H1 (cell line): ENCODE measurements at regions not wholly inside any gene's neighbourhood (a gene's known extent, or its start where the extent isn't known, plus 50 kb on each side); places are given as distances from the start of the nearest gene placed in this dataset.

ENCODE experiments used
- CTCF ChIA-PET: fragments of 300-600 bp; sonication (Branson Sonifier 250); formaldehyde crosslinking; loops from one replicate; lab custom pipeline; 2021; ENCODE audit not compliant: partially characterized antibody; lab: Charles Lee
- POLR2A ChIA-PET: fragments of 300-600 bp; sonication (Branson Sonifier 250); formaldehyde crosslinking; loops from one replicate; lab custom pipeline; 2021; ENCODE audit warnings: inconsistent platforms; ENCODE audit not compliant: partially characterized antibody; lab: Charles Lee
- DNase-seq, 2 experiments: peaks; one replicate each; pipeline versions ENCODE4 v3.0.0 to v3.0.0-alpha.2; 2010 to 2022; ENCODE audit warnings: low spot score in 2 of 2, low read depth in 1 of 2, mixed read lengths in 1 of 2
- FAIRE-seq: peaks from 2 replicates; lab custom pipeline; 2011; peaks lifted over from hg19 to GRCh38; lab: Jason Lieb, UNC
- H2AFZ ChIP-seq: 2 replicates; pipeline ENCODE4 v1.8.1; 2012; ENCODE audit warnings: low read length, inconsistent platforms
- H2AK5ac ChIP-seq: 2 replicates; pipeline ENCODE4 v1.6.1; 2013; ENCODE audit warnings: low read depth, low read length
- H2BK120ac ChIP-seq: replicated peaks from 2 replicates; pipeline ENCODE3; 2013; ENCODE audit warnings: low read depth, low read length, inconsistent platforms
- H2BK12ac ChIP-seq: 2 replicates; pipeline ENCODE4 v1.6.1; 2013; ENCODE audit warnings: low read depth, low read length
- H2BK15ac ChIP-seq: 2 replicates; pipeline ENCODE4 v1.6.1; 2013; ENCODE audit warnings: low read length
- H2BK20ac ChIP-seq: 2 replicates; pipeline ENCODE4 v1.6.1; 2013; ENCODE audit warnings: low read length
- H2BK5ac ChIP-seq: 2 replicates; pipeline ENCODE4 v1.6.1; 2013; ENCODE audit warnings: low read depth, low read length
- H3K14ac ChIP-seq: 2 replicates; pipeline ENCODE4 v1.6.1; 2013; ENCODE audit warnings: inconsistent platforms; ENCODE audit not compliant: insufficient read length
- H3K18ac ChIP-seq: 2 replicates; pipeline ENCODE4 v1.6.1; 2013; ENCODE audit warnings: low read length; ENCODE audit errors: extremely low read depth
- H3K23ac ChIP-seq: 2 replicates; pipeline ENCODE4 v1.6.1; 2013; ENCODE audit warnings: inconsistent platforms; ENCODE audit not compliant: insufficient read length
- H3K23me2 ChIP-seq: 2 replicates; pipeline ENCODE4 v1.6.1; 2013; ENCODE audit warnings: low read depth, low read length
- H3K27ac ChIP-seq: 2 replicates; pipeline ENCODE4 v1.6.1; 2011; ENCODE audit warnings: low read depth, low read length, inconsistent platforms
- H3K27me3 ChIP-seq, 4 experiments: replicated peaks in 1 of 4; 1 replicate in 1 of 4; 2 replicates in 3 of 4; pipeline versions ENCODE4 v1.6.1 to v1.8.1; 2011 to 2013; ENCODE audit warnings: low read length in 3 of 4, mild to moderate bottlenecking in 3 of 4, inconsistent platforms in 2 of 4, mixed read lengths in 2 of 4, moderate library complexity in 1 of 4; ENCODE audit not compliant: control insufficient read depth in 3 of 4, insufficient read depth in 3 of 4; ENCODE audit errors: extremely low read depth in 1 of 4
- H3K36me3 ChIP-seq, 4 experiments: 2 replicates each; pipeline versions ENCODE4 v1.6.1 to v1.8.1; 2011 to 2013; ENCODE audit warnings: mild to moderate bottlenecking in 4 of 4, low read length in 3 of 4, moderate library complexity in 2 of 4, control low read depth in 1 of 4, inconsistent platforms in 1 of 4; ENCODE audit not compliant: insufficient read depth in 4 of 4, control insufficient read depth in 2 of 4
- H3K4ac ChIP-seq: replicated peaks from 2 replicates; pipeline ENCODE3; 2013; ENCODE audit warnings: low read length, low read depth, mixed read lengths, inconsistent platforms; ENCODE audit not compliant: insufficient read length
- H3K4me1 ChIP-seq, 4 experiments: replicated peaks in 1 of 4; 1 replicate in 1 of 4; 2 replicates in 3 of 4; pipeline versions ENCODE4 v1.6.1 to v1.8.1; 2011 to 2013; ENCODE audit warnings: low read length in 3 of 4, inconsistent platforms in 2 of 4, mixed read lengths in 1 of 4; ENCODE audit not compliant: insufficient read depth in 4 of 4, control insufficient read depth in 3 of 4
- H3K4me2 ChIP-seq, 2 experiments: 2 replicates each; pipeline versions ENCODE4 v1.6.1 to v1.8.1; 2011 to 2013; ENCODE audit warnings: low read depth in 2 of 2, low read length in 2 of 2, control low read depth in 1 of 2, inconsistent platforms in 1 of 2, mild to moderate bottlenecking in 1 of 2; ENCODE audit not compliant: insufficient read depth in 1 of 2
- H3K4me3 ChIP-seq, 4 experiments: fragments of 200-600, 300-600 bp in 1 of 4; sonication (generic), shearing (Covaris generic), sonication (Bioruptor Twin) in 1 of 4; 2 replicates each; pipeline versions ENCODE4 v1.5.1 to v1.8.1; 2011 to 2016; ENCODE audit warnings: low read length in 4 of 4, low read depth in 3 of 4, control low read depth in 2 of 4, inconsistent platforms in 2 of 4, mild to moderate bottlenecking in 2 of 4, mixed read lengths in 1 of 4, moderate library complexity in 1 of 4; ENCODE audit not compliant: insufficient read depth in 2 of 4; ENCODE audit errors: extremely low read depth in 1 of 4
- H3K56ac ChIP-seq: replicated peaks from 2 replicates; pipeline ENCODE3; 2013; ENCODE audit warnings: low read depth, mild to moderate bottlenecking, mixed read lengths, low read length, inconsistent platforms; ENCODE audit not compliant: insufficient read length
- H3K79me1 ChIP-seq: 2 replicates; pipeline ENCODE4 v1.6.1; 2013; ENCODE audit warnings: low read depth, low read length, control low read depth
- H3K79me2 ChIP-seq, 2 experiments: 2 replicates each; pipeline versions ENCODE4 v1.6.1 to v1.8.1; 2012 to 2013; ENCODE audit warnings: low read length in 2 of 2, mild to moderate bottlenecking in 2 of 2, inconsistent platforms in 1 of 2; ENCODE audit not compliant: insufficient read depth in 2 of 2, control insufficient read depth in 1 of 2
- H3K9ac ChIP-seq, 4 experiments: replicated peaks in 1 of 4; 1 replicate in 1 of 4; 2 replicates in 3 of 4; pipeline versions ENCODE4 v1.6.1 to v1.8.1; 2011 to 2013; ENCODE audit warnings: low read depth in 3 of 4, low read length in 3 of 4, control low read depth in 2 of 4, mild to moderate bottlenecking in 2 of 4, moderate library complexity in 2 of 4, inconsistent platforms in 1 of 4; ENCODE audit errors: extremely low read depth in 1 of 4
- H3K9me3 ChIP-seq, 2 experiments: 2 replicates each; pipeline versions ENCODE4 v1.6.1 to v1.8.1; 2012 to 2013; ENCODE audit warnings: mild to moderate bottlenecking in 2 of 2, moderate library complexity in 2 of 2, control low read depth in 1 of 2, inconsistent platforms in 1 of 2, low read depth in 1 of 2, low read length in 1 of 2, mixed read lengths in 1 of 2; ENCODE audit not compliant: insufficient read depth in 2 of 2
- H4K20me1 ChIP-seq, 2 experiments: replicated peaks in 1 of 2; 2 replicates each; pipeline versions ENCODE3 to v1.8.1; 2011 to 2013; ENCODE audit warnings: inconsistent platforms in 2 of 2, low read length in 2 of 2, mild to moderate bottlenecking in 1 of 2; ENCODE audit not compliant: insufficient read depth in 2 of 2, control insufficient read depth in 1 of 2
- H4K5ac ChIP-seq: 2 replicates; pipeline ENCODE4 v1.6.1; 2013; ENCODE audit warnings: low read length, low read depth, mixed read lengths, inconsistent platforms; ENCODE audit not compliant: insufficient read length
- H4K8ac ChIP-seq: 2 replicates; pipeline ENCODE4 v1.8.0; 2013; ENCODE audit warnings: mild to moderate bottlenecking, moderate library complexity, low read length, inconsistent platforms; ENCODE audit not compliant: insufficient read depth; ENCODE audit errors: extremely low read depth
- H4K91ac ChIP-seq: replicated peaks from 2 replicates; pipeline ENCODE3; 2013; ENCODE audit warnings: low read length, mixed read lengths, inconsistent platforms; ENCODE audit not compliant: insufficient read length
- BRCA1 ChIP-seq: IDR thresholded peaks from 2 replicates; pipeline ENCODE4 v1.6.1; 2012; ENCODE audit warnings: low read depth, low read length, improper control_type of control experiment
- CBX5 ChIP-seq: fragments of 300-800, 300-1000 bp; sonication (generic); IDR thresholded peaks from 2 replicates; pipeline ENCODE4 v1.7.1; 2016; ENCODE audit warnings: antibody characterized with exemption, low read length, low read depth
- GABPA ChIP-seq: IDR thresholded peaks from 2 replicates; pipeline ENCODE4 v1.6.1; 2011; ENCODE audit warnings: mild to moderate bottlenecking, low read length, moderate library complexity, borderline replicate concordance; ENCODE audit not compliant: insufficient read depth
- POU5F1 ChIP-seq: IDR thresholded peaks from 2 replicates; pipeline ENCODE4 v1.6.1; 2011; ENCODE audit warnings: low read depth, mild to moderate bottlenecking, low read length, moderate library complexity
- RNF2 ChIP-seq: fragments of 200-900, 300-1000 bp; sonication (generic); IDR thresholded peaks from 2 replicates; pipeline ENCODE4 v1.7.1; 2016; ENCODE audit warnings: borderline replicate concordance, low read depth, mild to moderate bottlenecking, antibody characterized with exemption, low read length; ENCODE audit not compliant: poor library complexity, severe bottlenecking; ENCODE audit errors: missing control alignments
- RXRA ChIP-seq: IDR thresholded peaks from 2 replicates; pipeline ENCODE4 v1.6.1; 2011; ENCODE audit warnings: low read depth, mild to moderate bottlenecking, low read length, moderate library complexity; ENCODE audit not compliant: insufficient read depth
- SAP30 ChIP-seq: fragments of 300-600 bp; sonication (generic); IDR thresholded peaks from 2 replicates; pipeline ENCODE4 v1.7.1; 2012; ENCODE audit warnings: low read length, moderate library complexity, mild to moderate bottlenecking, inconsistent platforms; ENCODE audit not compliant: insufficient read depth, insufficient replicate concordance
- SIN3A ChIP-seq, 2 experiments: IDR thresholded peaks in 1 of 2; conservative IDR thresholded peaks in 1 of 2; 2 replicates each; pipeline ENCODE4 v1.6.1; 2011 to 2012; ENCODE audit warnings: low read length in 2 of 2, improper control_type of control experiment in 1 of 2, low read depth in 1 of 2, mild to moderate bottlenecking in 1 of 2
- TEAD4 ChIP-seq: IDR thresholded peaks from 2 replicates; pipeline ENCODE4 v1.6.1; 2012; ENCODE audit warnings: low read depth, low read length, inconsistent platforms, mixed read lengths
- WGBS, 2 experiments: shearing (Covaris generic) in 1 of 2; methylation state at CpG; one replicate each; pipeline versions ENCODE4 v1.1.6 to v1.1.7; 2013 to 2015; ENCODE audit warnings: low lambda C conversion rate in 2 of 2, mixed read lengths in 2 of 2, inconsistent platforms in 1 of 2, low coverage in 1 of 2, missing lambda C conversion rate in 1 of 2; ENCODE audit not compliant: insufficient replicate concordance in 2 of 2, insufficient coverage in 1 of 2, insufficient read length in 1 of 2; ENCODE audit errors: extremely low coverage in 1 of 2, missing lambda C conversion rate in 1 of 2; 5-methylcytosine and 5-hydroxymethylcytosine counted together

GRCh38 chr12:28967426-28967825 is 181.7 kb upstream of the FAR2 start:
- no peak for FAIRE-seq
- Histone ChIP-seq H4K8ac (no peak overlapping the region), H3K27me3 (no peaks in the 10 kb centered on the region), H3K23ac (no peak overlapping the region), H3K4me2 (no peak overlapping the region), H2AK5ac (no peak overlapping the region), H3K9me3 (no peaks in the 10 kb centered on the region), H3K18ac (no peak overlapping the region), H3K79me2 (no peaks in the 10 kb centered on the region), H2BK120ac (no peak overlapping the region), H3K56ac (no peak overlapping the region), H3K9ac (no peak overlapping the region), H2BK20ac (no peak overlapping the region), H3K27ac (no peak overlapping the region), H2BK15ac (no peak overlapping the region), H3K36me3 (no peaks in the 10 kb centered on the region), H3K4me3 (no peak overlapping the region), H3K4me1 (no peaks in the 10 kb centered on the region), H3K4ac (no peak overlapping the region), H3K23me2 (no peaks in the 10 kb centered on the region; the same call in 1 of the 2 replicates), H4K5ac (no peak overlapping the region), H3K14ac (no peak overlapping the region), H2BK12ac (no peak overlapping the region), H4K20me1 (no peaks in the 10 kb centered on the region), H2BK5ac (no peak overlapping the region), H4K91ac (no peak overlapping the region), H3K79me1 (no peaks in the 10 kb centered on the region), H2AFZ (no peak overlapping the region)
- CTCF ChIA-PET, result interaction anchor here (1.0 to 1.3 kb wide), 3 partner anchors 9 to 31 kb away, joined by 3 to 4 read pairs (median 3); no protein-coding TSS in a partner anchor
- TF ChIP-seq SAP30 (no peak), SIN3A (conservative IDR thresholded peaks at IDR 0.05 in 1 of 2, IDR thresholded peaks at IDR 0.05 in 1 of 2; ENCODE audit: low read depth in 1 of 2, low read length in 2 of 2) (no peak), RNF2 (no peak), BRCA1 (no peak), POU5F1 (no peak), CBX5 (no peak), RXRA (no peak), GABPA (no peak), TEAD4 (no peak)
- WGBS, 2 experiments, result 80% methylated on average over 8 of the region's 8 CpGs; no CpG with 5 or more reads in 1 of the 2 experiments
- POLR2A ChIA-PET, result no interaction called here
- no peak for DNase-seq
